ENCODE measurements at regions not wholly inside any gene's neighbourhood (a gene's known extent, or its start where the extent isn't known, plus 50 kb on each side); places are given as distances from the start of the nearest gene placed in this dataset.
"Not testable (repeated sequence)": the region's sequence is repeated elsewhere in the genome, so short reads cannot be mapped to it uniquely, and the experiment has no call there.

DNA sequence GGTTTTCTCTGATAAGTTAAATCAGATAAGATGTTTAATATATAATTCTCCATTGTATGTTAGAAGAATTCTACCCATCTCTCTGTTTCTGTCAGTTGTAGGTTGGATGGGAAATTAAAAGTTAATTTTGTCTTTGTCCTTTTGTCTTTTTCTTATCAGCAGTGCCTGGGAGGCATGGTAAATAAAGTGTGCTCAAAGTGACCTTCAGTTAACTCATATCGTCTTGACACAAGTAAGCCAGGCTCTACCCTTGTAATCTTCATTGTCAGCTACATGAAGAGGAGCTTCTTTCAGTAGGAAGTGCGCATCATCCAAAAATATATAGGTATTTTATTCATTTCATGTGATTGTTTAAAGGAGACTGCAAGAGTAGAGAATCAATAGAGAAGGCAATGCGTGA, 138.9 kb upstream of the NRIP1 start:
- no peak for DNase-seq (ENCODE audit: low read depth, low spot score)

DNA sequence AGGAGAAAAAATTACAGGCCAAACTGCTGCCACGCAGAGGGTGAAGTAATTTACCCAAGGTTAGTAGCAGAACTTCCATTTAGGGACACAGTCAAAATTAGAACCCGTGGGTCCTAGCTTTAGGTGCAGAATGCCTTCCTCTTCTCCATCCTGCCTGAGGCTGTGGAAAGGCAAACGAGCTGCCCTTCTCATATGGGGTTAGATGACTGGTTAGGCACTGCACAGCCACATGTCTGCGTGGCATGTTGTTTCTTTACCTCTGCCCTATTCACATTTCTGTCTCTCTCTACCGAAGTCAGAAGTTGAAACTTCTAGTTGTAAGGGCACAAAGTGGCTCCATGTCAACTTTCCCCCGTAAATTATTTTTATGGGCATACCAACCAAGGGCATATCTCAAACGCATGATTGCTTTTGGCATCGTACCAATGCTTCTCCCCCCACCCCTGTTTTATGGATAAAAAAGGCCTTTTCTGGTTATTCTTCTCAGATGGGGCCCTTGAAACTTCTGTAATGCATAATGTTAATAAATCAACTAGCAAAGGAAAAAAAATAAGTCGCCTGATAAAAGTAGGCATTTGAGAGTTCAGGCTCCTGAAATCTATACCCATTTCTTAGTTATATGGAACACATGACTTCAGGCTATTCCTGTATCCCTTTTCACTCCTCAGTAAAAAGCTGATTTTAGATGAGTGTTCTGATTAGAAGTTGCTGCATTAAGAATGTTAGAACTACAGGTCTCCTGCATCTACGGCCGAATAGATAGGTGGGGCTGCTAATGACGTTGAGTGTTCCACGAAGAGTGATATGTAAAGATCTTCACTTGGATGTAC, 139.6 kb upstream of the NRIP1 start:
- no peak for DNase-seq (ENCODE audit: low read depth, low spot score)

DNA sequence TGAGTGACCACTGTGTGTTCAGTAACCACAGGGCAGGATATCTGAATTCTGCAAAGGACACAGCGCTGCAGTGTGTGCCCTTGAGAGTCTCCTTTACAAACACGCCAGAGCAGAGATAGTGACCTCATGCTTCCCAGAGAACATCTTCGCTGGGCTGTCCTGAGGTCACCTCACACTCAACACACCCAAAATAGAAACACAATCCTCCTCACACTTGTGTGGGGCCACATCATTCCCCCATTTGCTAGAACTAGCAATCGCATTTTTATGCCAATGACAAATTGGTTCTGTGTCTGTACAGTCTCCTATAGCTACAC, 140.1 kb upstream of the NRIP1 start:
- no peak for DNase-seq (ENCODE audit: low read depth, low spot score)

DNA sequence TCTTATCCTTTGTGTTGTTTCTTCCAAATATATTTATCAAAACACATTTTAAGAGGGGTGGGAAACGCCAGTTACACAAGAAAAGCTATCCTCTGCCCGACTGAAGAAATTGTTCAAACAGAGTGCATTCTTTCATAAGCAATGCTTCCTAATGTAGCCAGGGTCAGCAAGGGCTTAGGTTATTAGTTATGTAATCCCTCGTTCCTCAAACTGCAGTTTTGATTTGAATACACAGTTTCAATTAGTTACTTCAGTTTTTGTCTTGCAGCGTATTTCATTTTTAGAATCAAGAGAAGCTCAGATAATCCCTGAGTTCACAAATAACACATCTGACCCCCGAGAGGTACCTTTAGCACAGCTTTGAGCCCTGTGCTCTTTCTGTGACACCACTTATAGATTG, 141.7 kb upstream of the NRIP1 start:
- no peak for DNase-seq (ENCODE audit: low read depth, low spot score)

DNA sequence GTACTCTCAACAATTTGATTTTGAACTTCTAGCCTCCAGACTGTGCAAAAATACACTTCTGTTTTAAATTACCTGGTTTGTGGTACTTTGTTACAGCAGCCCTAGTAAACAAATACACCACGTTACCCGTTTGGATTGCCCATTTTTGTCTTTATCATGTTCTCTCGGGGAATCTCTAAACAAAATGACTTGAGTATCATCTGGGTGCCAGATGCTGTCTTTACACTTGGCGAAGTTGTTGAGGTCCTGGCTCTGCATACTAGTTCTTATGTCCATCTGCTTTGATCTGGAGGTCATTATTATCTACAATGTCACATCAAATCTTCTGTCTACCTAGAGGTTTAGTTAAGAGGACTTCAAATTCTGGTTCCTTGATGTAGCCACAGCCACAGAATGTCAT, 142.4 kb upstream of the NRIP1 start:
- no peak for DNase-seq (ENCODE audit: low read depth, low spot score)

DNA sequence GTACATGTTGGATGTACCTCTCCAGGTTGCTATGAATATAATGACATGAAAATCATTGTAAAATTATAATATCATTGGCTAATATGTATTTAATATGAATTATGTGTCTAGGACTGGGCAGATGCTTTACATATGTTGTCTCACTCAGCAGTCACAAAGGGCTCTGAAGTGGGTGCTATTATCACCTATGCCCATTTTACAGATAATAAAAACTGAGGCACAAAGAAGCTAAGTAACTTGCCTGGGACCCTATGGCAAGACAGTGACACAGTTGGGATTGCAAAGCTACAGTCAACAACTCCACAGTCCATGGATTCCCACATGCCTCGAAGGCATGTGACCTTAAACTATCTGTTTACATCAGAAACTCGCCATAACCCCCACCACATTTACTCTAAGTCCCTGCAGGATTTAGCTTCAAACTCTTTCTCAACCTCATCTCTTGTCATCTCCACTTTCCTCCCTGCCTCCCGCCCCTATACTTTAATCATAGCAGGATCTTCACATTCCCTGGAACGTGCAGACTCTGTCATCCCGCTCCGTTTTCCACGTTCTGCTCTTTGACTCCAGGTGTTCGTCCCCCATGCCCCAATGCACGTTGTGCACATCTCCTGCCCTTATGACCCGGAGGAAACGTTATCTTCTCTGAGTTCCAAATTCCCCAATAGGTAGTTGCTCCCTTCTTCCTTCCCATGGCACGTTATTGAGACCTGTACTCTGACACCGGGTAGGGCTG, 143.0 kb upstream of the NRIP1 start:
- DNase-seq (ENCODE audit: low read depth, low spot score): no peak

DNA sequence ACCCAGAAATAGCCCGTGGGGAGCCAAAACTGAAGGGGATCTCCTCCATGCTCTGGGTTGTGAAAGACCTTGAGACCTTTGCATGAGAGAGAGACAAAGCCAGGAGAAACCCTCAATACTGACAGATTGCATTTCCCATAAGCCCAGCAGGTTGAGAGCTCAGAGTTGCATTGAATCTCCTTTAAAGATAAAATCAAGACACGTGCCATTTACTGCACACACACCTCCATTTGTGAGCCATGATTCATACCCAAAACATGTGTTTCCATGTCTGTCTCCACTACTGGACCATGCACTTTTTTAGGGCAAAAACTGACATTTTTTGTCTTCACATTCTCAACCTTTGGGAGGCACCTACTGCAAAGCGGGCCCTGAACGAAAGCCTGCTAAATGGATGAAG, 144.0 kb upstream of the NRIP1 start:
- DNase-seq (ENCODE audit: low read depth, low spot score): no peak

DNA sequence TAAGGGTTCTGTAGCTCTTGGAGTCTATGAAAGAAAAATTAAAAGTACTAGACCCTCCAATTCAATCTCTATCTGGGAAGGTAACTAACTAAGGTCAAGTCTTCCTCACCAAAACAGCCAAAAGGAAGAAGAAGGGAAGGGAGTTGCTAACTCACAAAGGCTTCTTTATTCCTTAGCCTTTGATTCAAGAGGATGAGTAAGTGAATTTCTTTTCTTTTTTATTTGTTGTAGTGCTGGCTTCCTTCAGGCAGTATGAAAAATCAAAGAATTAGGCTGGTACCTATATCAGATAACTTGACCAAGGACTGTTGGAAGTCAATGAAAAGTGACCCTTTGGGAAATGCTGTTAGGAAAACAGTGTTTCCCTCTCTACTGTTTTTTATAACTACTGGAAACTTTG, 144.4 kb upstream of the NRIP1 start:
- DNase-seq (ENCODE audit: low read depth, low spot score): no peak

DNA sequence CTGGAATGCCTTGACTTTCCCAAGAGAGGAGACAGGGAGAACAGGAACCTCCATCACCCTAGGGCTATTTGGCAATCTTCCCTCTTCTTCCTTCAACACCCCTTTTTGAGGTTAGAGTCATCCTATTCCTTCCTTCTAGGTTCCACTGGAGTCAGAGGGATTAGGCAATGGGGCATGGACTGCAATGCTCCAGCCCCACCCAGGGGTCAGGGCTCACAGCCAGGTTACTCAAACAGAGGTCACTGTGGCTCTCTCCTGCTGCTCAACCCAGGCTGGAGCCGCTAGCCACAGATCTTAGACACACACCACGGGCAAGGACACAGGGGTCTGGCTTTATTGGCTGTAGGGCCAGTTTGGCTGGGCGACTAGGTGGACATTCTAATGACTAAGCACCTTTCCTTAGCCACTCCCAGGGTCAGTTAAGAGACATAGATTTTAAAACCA, 145.5 kb upstream of the NRIP1 start:
- no peak for DNase-seq (ENCODE audit: low read depth, low spot score)

DNA sequence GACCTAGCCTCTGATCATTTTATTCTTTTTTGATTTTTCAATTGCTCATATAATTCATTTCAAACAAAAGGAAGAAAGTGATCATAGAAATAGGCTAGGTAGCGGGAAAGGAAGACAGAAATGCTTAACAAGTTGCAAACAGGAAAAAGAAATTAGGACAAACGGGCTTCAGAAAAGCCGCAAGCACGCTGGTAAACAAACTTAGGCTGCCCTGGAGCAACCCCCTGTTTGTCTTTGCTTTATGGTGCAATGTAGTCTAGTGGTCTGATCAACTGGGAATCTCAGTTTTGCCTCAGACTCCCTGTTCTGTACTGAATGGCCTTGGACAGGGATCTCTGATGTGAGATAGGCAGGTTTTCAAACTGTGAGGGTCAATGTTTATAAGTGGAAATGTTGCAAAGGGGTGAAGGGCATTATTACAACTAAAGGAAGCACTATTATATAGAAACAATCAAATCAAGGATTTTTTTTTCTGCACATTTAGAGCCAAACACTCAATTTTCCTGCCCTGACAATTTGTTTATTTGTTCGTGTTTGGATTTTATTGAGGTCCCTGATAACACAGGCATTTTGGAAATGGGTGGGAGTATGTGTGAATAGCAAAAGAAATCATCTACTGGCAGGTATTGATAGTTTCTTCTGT, 146.8 kb upstream of the NRIP1 start:
- DNase-seq (ENCODE audit: low read depth, low spot score): no peak

DNA sequence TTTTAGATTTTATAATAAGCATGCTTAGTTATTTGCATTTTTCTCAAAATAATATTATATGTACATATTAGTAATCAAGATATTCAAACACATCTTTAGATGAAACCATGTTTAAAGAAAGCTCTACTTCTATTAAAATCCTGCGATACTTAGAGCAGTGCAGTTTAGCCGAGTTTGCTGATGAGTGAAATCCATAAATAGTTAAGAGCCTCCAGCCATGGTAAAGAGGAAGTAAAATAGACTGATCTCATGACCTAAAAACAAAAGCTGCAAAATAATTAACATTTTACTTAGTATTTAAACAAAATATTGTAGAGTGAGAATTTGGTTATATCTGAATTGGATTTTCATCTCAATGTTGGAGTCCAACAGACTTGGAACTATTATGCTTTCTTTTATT, 147.4 kb upstream of the NRIP1 start:
- DNase-seq (ENCODE audit: low read depth, low spot score): no peak

DNA sequence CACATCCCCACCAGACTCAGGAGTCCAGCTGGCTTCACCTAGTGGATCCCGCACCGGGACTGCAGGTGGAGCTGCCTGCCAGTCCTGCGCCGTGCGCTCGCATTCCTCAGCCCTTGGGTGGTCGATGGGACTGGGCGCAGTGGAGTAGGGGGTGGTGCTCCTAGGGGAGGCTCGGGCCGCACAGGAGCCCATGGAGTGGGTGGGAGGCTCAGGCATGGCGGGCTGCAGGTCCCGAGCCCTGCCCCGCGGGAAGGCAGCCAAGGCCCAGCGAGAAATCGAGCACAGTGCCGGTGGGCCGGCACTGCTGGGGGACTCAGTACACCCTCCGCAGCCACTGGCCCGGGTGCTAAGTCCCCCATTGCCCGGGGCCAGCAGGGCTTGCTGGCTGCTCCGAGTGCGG, 153.7 kb upstream of the NRIP1 start:
- not testable (repeated sequence) for DNase-seq (ENCODE audit: low read depth, low spot score)

DNA sequence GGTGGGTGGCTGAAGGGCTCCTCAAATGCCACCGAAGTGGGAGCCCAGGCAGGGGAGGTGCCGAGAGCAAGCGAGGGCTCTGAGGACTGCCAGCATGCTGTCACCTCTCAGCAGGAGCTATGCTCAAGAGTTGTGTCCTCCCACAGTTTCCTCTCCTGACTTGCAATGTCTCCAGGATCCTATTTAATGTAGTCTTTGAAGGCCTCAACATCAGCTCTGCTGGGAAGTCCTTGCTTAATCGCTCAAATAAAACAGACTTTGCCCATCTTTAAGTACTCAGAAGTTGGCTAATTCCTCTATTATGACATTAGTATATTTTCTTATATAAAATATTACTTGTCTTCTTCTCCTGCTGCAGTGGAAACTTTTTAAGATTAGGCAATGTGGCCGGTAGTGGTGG, 154.2 kb upstream of the NRIP1 start:
- DNase-seq (ENCODE audit: low read depth, low spot score): no peak

DNA sequence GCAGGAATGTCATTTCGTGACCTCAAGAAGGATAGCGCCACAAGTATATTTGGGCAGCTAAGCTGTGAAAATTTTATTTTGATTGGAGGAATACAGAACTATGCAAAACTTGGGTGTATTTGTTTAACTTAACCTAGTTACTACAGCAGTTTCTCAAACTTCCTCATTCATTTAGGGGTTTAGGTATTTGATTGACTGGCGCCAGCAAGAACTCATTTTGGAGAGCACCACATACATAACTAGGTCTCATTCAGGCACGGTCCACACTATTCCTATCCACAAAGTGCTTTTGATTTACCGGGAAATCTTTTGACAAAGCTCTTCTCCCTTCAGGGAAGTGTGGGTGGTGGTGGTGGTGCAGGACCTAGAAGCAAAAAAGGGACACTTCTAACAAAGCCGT, 155.1 kb upstream of the NRIP1 start:
- no peak for DNase-seq (ENCODE audit: low read depth, low spot score)

DNA sequence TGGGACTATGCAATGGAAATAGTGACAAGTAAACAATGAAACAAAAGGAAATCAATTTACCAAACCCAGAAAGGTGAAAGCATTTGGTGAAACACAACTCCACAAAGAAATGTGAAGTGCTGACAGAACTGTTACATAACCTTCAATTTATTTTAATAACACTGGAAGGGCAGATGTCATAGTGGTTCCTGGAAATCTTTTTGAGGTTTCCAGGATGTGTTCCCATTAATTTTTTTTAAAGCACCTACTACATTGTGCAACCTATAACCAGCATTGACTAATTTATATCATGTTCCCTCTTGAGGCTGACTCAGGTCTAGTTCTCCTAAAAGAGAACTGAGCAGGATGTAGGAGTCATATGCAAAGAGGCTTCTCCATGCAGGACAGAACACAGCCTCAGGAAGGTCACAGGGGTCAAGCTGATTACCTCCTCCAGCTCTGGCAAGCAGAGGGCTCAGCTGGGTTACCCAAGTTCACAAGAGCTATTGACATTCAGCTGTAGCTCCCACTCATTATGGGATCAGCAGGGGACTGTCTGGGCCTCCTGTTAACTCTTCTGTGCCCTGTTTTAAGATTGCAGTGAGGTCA, 157.1 kb upstream of the NRIP1 start:
- DNase-seq (ENCODE audit: low read depth, low spot score): peak; percentile 87

DNA sequence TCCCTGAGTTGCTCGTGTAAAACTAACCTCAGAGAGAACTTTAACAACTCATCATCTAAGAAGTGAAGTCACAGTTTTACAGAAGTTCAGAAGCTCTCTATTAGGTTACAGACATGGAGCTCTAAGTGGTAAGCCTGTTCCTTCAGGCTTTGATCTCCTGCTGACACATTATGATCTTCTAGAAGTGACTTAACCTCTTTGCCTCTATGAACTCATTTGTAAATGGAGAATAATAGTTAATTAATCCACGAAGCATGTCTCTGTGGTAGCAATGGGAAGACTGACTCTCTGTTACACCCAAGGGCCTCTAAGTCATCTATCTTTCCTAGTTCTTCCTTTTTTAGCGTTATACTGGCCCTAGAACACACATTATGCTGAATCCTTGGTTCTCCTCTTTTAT, 157.9 kb upstream of the NRIP1 start:
- no peak for DNase-seq (ENCODE audit: low read depth, low spot score)

DNA sequence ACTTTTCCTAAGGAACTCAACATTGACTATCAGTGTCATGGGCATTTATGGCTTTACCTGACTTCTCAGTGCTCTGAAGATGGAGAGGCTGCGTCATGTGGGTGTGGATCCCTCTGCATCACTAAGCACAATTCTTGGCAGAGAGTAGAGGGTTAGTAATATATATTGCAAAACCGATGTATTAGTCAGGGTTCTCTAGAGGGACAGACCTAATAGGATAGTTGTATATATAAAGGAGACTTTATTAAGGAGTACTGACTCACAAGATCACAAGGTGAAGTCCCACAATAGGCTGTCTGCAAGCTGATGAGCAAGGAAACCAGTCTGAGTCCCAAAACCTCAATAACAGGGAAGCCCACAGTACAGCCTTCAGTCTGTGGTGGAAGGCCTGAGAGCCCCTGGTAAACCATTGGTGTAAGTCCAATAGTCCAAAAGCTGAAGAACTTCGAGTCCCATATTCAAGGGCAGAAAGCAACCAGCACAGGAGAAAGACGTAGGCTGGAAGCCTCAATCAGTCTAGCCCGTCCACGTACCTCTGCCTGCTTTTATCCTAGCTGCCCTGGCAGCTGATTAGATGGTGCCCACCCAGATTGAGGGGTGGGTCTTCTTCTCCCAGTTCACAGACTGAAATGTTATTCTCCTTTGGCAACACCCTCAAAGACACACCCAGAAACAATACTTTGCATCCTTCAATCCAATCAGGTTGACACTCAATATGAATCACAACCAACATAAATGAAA, 159.7 kb upstream of the NRIP1 start:
- DNase-seq (ENCODE audit: low read depth, low spot score): no peak

DNA sequence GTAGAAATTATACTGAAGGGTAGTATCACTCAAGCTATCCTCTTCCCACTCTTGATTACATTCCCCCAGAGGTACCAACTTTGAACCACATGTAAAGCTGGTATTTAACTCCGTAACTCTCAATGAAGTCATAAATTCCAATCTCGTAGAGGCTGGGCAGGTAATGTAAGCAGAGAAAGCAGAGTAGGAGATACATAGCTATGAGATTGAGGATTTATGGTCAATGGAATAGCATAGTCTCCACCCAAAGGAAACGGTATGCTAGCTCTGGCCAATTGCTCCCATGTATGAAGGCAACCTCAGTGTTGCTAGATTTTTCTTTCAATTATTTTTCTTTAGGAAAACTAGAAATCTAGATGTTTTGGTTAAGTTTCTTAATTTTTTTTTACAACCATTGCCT, 163.1 kb upstream of the NRIP1 start:
- no peak for DNase-seq (ENCODE audit: low read depth, low spot score)

DNA sequence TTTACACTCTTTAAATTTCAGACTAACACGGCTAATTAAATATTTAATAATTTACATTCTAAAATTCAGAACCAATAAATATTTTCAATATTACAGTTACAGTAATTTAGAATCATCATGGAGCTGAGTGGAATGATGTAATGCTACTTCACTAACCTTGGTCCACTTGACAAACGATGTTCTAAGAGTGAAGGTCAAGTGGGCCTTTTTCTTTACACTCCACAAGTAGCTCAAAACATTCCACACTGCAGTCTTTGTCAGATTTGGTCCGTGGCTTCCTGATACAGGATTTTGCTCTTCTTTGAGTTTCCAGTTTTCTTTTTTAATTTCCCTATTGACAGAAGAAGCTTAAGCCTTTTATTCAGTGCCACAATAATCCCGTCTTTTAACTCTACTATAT, 164.6 kb upstream of the NRIP1 start:
- DNase-seq (ENCODE audit: low read depth, low spot score): no peak

DNA sequence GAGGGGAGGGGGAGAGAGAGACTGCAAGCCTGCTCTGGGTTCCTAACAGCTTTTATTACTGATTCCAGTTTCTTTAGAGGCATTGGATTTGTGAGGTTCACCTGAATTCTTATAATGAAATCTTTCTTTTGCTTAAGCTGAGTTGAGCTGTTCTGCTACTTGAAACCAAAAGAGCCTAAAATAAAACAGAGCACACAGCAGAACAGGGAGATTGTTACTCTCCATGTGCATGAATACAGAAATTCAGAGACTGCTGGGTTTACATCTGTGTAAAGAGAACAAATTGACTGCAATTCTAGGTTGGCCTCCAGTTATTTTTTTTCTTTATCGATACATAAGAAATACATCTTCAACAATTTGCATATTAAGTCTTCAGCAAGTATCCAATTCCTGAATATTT, 168.8 kb upstream of the NRIP1 start:
- no peak for DNase-seq (ENCODE audit: low read depth, low spot score)

DNA sequence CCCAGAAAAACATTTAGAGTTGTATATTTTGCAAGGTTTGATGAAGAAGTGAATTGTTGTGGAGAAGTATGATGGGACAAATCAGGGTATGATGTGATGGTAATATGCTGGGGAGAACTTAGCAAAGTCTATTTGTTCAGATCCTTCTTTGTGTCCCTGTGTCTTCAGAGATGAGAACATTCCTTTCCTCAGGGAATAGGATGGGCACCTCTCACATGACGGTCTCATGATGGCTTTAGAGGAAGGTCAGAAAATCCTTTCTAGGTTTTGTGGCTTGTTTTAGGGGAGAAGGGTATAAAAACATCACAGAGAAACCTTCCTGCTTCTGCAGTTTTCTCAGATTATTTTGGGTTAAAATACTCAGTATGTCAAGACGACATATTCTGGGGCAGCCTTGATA, 171.3 kb upstream of the NRIP1 start:
- no peak for DNase-seq (ENCODE audit: low read depth, low spot score)

DNA sequence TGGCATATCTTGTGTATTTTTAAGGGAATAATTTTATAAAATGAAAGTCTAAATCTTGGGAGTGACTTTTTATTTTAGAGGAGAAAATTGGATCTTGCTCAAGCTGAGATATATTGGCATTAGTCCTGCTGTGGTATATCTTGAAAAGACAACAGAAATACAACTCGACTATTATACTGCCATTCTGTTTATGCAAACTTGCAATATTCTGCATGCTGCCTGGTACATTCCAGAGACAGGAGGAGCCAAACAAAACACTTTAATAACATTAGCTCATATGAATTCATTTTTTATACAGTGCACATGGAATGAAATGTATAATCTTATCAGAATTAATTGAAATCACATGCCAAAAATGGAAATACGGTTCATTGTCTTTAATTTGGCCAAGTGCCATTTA, 176.0 kb upstream of the NRIP1 start:
- DNase-seq (ENCODE audit: low read depth, low spot score): no peak

Data from iPS DF 19.7 (cell line).